Cardiac fibroblast (primary cell): ENCODE measurements at regions not wholly inside any gene's neighbourhood (a gene's known extent, or its start where the extent isn't known, plus 50 kb on each side); places are given as distances from the start of the nearest gene placed in this dataset.

Source experiments
- DNase-seq, 2 donors: peaks; one replicate each; pipeline versions ENCODE4 v3.0.0 to v3.0.0-alpha.2; 2010; ENCODE audit warnings: low read depth in 2 of 2
- H3K4me3 ChIP-seq, 2 donors: replicated peaks in 1 of 2; 1 replicate in 1 of 2; 2 replicates in 1 of 2; pipeline ENCODE4 v1.5.1; 2011; ENCODE audit warnings: low read depth in 2 of 2, low read length in 2 of 2, mild to moderate bottlenecking in 2 of 2, moderate library complexity in 1 of 2
- TF ChIP-seq, protein P1 (sequence below): IDR thresholded peaks from one replicate; pipeline ENCODE4 v1.5.1; 2011; ENCODE audit warnings: low read depth, mild to moderate bottlenecking, low read length, inconsistent platforms

DNA sequence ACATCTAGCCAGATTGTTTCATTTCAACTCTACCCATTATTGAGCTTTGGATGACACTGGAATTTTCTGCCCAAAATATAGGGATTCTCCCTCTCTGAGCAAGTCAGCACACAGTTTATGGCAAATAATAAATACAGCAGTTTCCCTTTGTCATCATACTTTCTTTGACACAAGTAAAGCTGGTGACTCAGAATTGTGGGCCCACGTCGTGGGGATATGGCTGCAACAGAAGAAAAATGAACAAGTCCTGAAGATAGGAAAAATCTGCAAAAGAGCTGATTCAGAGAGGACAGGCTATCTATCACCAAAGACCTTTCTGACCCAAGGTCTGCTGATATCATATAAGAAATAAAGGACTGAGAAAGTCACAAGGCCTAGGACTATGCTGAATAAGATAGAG is 236.3 kb upstream of the ZC3H12C start:
- TF ChIP-seq, protein P1, sequence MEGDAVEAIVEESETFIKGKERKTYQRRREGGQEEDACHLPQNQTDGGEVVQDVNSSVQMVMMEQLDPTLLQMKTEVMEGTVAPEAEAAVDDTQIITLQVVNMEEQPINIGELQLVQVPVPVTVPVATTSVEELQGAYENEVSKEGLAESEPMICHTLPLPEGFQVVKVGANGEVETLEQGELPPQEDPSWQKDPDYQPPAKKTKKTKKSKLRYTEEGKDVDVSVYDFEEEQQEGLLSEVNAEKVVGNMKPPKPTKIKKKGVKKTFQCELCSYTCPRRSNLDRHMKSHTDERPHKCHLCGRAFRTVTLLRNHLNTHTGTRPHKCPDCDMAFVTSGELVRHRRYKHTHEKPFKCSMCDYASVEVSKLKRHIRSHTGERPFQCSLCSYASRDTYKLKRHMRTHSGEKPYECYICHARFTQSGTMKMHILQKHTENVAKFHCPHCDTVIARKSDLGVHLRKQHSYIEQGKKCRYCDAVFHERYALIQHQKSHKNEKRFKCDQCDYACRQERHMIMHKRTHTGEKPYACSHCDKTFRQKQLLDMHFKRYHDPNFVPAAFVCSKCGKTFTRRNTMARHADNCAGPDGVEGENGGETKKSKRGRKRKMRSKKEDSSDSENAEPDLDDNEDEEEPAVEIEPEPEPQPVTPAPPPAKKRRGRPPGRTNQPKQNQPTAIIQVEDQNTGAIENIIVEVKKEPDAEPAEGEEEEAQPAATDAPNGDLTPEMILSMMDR: no peak
- H3K4me3 ChIP-seq: no peak overlapping the region
- DNase-seq: no peak

DNA sequence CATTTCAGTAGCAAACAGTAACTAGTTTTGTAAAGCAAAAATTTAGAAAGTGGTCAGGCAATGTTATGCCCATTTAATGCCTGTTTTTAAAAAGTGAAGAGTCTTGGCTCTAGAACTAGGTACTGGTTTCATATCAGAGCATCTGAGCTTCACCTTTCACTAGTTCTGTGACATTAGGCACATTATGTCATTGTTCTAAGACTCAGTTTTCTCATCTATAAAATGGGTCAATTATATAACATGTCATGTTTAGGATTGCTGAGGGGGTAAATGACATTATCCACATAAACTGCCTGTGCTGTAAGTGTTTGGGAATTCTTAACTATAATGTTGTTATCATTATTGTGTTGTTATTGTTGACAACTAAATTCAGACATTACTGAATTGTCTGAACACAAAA is 235.6 kb upstream of the ZC3H12C start:
- TF ChIP-seq, protein P1: no peak
- no peak overlapping the region for H3K4me3 ChIP-seq
- DNase-seq: no peak

DNA sequence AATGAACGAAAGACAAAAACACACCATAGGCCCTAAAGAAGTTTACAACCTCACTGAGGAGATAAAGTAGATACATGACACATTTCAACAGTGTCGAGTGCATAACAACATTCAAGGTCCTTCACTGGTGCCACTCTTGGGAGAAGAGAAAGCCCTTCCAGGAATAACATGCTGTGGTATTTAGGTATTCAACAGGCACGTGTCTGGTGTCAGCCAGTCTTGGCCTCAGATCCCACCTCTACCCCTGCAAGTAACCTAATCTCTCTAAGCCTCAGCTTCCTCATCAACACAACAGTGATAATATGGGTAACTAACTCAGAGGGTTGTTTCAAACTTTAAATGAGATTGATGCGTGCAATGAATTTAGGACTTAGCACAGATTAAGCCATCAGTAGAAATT is 235.0 kb upstream of the ZC3H12C start:
- TF ChIP-seq, protein P1: no peak

DNA sequence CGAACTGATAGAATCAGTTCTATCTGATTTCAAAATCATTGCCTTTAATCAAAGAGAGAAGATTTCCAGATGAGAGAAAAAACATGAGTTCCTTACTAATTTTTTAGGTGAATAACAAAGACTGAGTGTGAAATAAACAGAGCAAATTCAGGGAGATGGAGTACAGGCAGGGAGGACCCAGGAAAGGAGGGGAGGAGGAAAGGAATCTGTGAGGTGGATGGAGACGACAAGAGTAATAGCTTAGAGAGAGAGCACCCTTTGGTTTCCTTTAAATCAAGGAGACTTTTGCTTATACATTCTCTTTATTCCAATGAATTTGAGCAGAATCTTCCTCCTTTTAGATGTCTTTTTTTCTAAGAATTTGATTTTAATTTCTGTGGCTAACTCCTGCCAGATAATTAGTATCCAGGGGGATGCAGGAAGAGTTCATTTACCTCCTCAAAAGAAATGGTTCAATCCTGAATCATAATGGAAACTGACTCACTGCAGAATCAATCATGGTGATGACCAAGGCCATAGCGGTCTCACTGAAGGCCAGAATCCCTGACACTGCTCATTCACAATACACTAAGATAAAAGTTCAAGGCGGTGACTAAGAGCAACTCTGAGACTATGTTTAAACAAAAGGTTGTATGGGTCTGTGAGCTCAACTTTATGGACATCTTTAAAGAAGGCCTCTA is 234.0 kb upstream of the ZC3H12C start:
- peak; percentile 10 to 76 for DNase-seq
- TF ChIP-seq, protein P1: no peak
- H3K4me3 ChIP-seq: no peak overlapping the region

More for the DNA sequence above, 235.0 kb upstream of the ZC3H12C start:
- no peak for DNase-seq
- no peak overlapping the region for H3K4me3 ChIP-seq

DNA sequence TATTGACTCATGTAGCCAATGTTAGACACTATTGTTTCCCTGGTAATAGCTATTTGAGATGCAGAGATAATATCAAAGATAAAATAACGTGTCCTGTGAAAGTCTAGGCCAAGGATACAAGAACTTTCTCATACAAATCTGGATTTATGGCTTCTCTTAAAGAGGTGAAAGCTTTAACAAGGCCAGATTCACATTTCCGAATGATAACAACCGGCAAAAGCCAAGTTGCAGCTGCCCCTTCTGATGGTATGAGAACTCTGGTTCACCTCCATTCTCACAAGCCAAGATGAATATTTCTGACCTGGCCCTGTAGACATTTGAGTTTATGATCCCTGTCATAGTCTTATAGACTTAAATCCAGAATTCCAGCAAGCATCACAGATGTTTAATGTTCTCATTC is 230.4 kb upstream of the ZC3H12C start:
- TF ChIP-seq, protein P1: no peak
- DNase-seq: no peak
- no peak overlapping the region for H3K4me3 ChIP-seq

DNA sequence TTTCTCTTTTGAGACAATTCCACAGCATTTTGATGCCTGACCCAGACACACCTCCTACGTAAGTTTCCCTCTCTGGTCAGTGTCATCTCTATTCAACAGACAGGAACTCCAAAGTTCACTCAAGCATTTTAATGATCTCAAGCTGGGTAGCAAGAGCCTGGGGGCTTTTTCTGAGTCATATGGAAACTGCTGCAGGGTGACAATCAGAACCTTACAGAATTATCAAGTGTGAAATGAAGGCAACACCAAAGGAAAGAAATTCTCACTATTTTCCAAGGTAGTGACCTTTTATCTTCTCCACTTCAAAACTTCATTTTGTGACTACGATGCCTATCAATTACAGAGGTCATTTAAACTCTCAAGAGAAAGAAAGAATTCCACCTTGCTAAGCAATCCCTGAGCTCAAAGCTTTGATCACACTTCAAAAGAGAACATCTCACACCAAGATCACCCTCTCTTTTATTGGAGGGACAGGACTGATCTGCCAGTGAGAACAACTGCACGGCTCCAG is 229.0 kb upstream of the ZC3H12C start:
- no peak overlapping the region for H3K4me3 ChIP-seq
- TF ChIP-seq, protein P1: no peak
- no peak for DNase-seq
